ENCODE measurements at regions not wholly inside any gene's neighbourhood (a gene's known extent, or its start where the extent isn't known, plus 50 kb on each side); places are given as distances from the start of the nearest gene placed in this dataset.

DNA sequence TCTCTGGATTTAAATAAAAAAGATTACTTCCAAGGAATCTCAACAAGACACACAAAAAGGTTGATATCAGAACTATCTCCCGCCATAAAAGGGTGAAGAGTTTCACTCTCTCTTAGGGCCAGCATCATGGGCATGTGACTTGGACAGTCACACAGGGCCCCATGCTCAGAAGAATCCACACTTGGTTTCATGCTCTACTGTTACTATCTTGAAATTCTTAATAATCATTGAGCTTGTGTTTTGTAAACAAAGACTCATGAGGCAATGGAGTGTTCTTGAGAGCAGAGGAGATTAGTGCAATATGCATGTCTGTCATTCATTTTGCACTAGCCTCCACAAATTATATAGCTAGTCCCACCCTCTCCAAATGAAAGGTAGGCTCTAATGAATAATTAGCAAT lies 58.4 kb downstream of the HMHB1 start:
- no peak overlapping the region for H3K4me3 ChIP-seq (ENCODE audit: low read length in 2 of 2)
- H3K9ac ChIP-seq (ENCODE audit: low read depth in 1 of 2, low read length in 2 of 2), result no peak overlapping the region

DNA sequence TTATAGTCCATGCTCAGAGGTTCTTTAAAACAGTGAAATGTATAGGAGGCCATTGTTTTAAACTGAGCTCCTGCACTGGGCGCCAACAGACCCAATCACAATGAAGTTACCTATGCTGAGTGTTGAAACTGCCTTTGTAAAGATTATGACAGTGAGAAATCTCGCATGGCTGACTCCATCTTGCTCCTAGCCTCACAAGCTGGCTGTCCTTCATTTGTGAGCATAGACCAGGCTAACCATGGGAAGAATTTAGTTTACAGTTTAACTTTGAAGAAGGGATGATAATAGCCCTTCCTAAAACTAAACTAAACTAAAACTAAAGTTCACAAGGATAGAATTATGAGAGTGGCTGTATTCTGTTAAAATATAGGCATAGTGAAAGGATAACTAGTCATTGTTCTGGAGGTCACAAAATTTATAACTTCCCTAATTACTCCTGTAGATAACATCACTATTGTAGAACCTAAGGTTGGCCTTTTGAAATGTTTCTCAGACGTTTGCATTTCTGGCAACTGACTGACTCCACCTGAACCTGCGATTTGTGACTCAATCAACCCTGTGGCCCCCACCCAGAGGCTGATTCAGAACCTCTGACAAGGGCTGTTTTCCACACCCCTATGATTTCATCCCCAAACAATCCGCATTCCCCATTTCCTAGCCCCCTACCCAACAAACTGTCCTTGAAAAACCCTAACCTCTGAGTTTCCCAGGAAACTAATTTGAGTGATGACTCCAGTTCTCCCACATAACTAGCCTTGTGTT lies 59.1 kb downstream of the HMHB1 start:
- H3K4me1 ChIP-seq (ENCODE audit: control insufficient read depth in 2 of 2, insufficient read depth in 2 of 2, low read length in 2 of 2), result peaks cover 0 to 6% of the 10 kb centered on the region in 2 donors
- no peaks in the 10 kb centered on the region for H3K27me3 ChIP-seq (ENCODE audit: control insufficient read depth in 2 of 2, insufficient read depth in 2 of 2, low read length in 2 of 2)
- no peak overlapping the region for H3K27ac ChIP-seq (ENCODE audit: low read depth in 2 of 2, low read length in 2 of 2)
- H3K9ac ChIP-seq (ENCODE audit: low read depth in 1 of 2, low read length in 2 of 2), result no peak overlapping the region
- no peak overlapping the region for H3K4me3 ChIP-seq (ENCODE audit: low read length in 2 of 2)
- no peaks in the 10 kb centered on the region for H3K9me3 ChIP-seq (ENCODE audit: control insufficient read depth in 2 of 2, low read length in 2 of 2)
- no peaks in the 10 kb centered on the region for H3K36me3 ChIP-seq (ENCODE audit: control insufficient read depth in 2 of 2, insufficient read depth in 2 of 2, low read length in 2 of 2)

More for the DNA sequence above, 58.4 kb downstream of the HMHB1 start:
- Histone ChIP-seq H3K4me1 (ENCODE audit: control insufficient read depth in 2 of 2, insufficient read depth in 2 of 2, low read length in 2 of 2) (peaks cover 0 to 6% of the 10 kb centered on the region in 2 donors), H3K36me3 (ENCODE audit: control insufficient read depth in 2 of 2, insufficient read depth in 2 of 2, low read length in 2 of 2) (no peaks in the 10 kb centered on the region), H3K27me3 (ENCODE audit: control insufficient read depth in 2 of 2, insufficient read depth in 2 of 2, low read length in 2 of 2) (no peaks in the 10 kb centered on the region), H3K27ac (ENCODE audit: low read depth in 2 of 2, low read length in 2 of 2) (no peak overlapping the region), H3K9me3 (ENCODE audit: control insufficient read depth in 2 of 2, low read length in 2 of 2) (no peaks in the 10 kb centered on the region)

GRCh38 chr5:143871672-143872071 lies 59.7 kb downstream of the HMHB1 start:
- H3K9ac ChIP-seq (ENCODE audit: low read depth in 1 of 2, low read length in 2 of 2), result no peak overlapping the region
- no peaks in the 10 kb centered on the region for H3K9me3 ChIP-seq (ENCODE audit: control insufficient read depth in 2 of 2, low read length in 2 of 2)
- H3K4me1 ChIP-seq (ENCODE audit: control insufficient read depth in 2 of 2, insufficient read depth in 2 of 2, low read length in 2 of 2), result peaks cover 0 to 6% of the 10 kb centered on the region in 2 donors
- no peak overlapping the region for H3K4me3 ChIP-seq (ENCODE audit: low read length in 2 of 2)
- H3K27me3 ChIP-seq (ENCODE audit: control insufficient read depth in 2 of 2, insufficient read depth in 2 of 2, low read length in 2 of 2), result no peaks in the 10 kb centered on the region
- no peaks in the 10 kb centered on the region for H3K36me3 ChIP-seq (ENCODE audit: control insufficient read depth in 2 of 2, insufficient read depth in 2 of 2, low read length in 2 of 2)
- no peak overlapping the region for H3K27ac ChIP-seq (ENCODE audit: low read depth in 2 of 2, low read length in 2 of 2)

GRCh38 chr5:143874312-143874711 lies 62.4 kb downstream of the HMHB1 start:
- peaks cover 0 to 6% of the 10 kb centered on the region in 2 donors for H3K4me1 ChIP-seq (ENCODE audit: control insufficient read depth in 2 of 2, insufficient read depth in 2 of 2, low read length in 2 of 2)
- H3K9me3 ChIP-seq (ENCODE audit: control insufficient read depth in 2 of 2, low read length in 2 of 2), result no peaks in the 10 kb centered on the region
- H3K36me3 ChIP-seq (ENCODE audit: control insufficient read depth in 2 of 2, insufficient read depth in 2 of 2, low read length in 2 of 2), result no peaks in the 10 kb centered on the region
- no peak overlapping the region for H3K4me3 ChIP-seq (ENCODE audit: low read length in 2 of 2)
- H3K9ac ChIP-seq (ENCODE audit: low read depth in 1 of 2, low read length in 2 of 2), result no peak overlapping the region
- no peak overlapping the region for H3K27ac ChIP-seq (ENCODE audit: low read depth in 2 of 2, low read length in 2 of 2)
- no peaks in the 10 kb centered on the region for H3K27me3 ChIP-seq (ENCODE audit: control insufficient read depth in 2 of 2, insufficient read depth in 2 of 2, low read length in 2 of 2)

- no peaks in the 10 kb centered on the region for H3K9me3 ChIP-seq (ENCODE audit: control insufficient read depth in 2 of 2, low read length in 2 of 2)
- no peaks in the 10 kb centered on the region for H3K4me1 ChIP-seq (ENCODE audit: control insufficient read depth in 2 of 2, insufficient read depth in 2 of 2, low read length in 2 of 2)
- H3K9ac ChIP-seq (ENCODE audit: low read depth in 1 of 2, low read length in 2 of 2), result no peak overlapping the region
- H3K4me3 ChIP-seq (ENCODE audit: low read length in 2 of 2), result no peak overlapping the region
- no peaks in the 10 kb centered on the region for H3K27me3 ChIP-seq (ENCODE audit: control insufficient read depth in 2 of 2, insufficient read depth in 2 of 2, low read length in 2 of 2)
- H3K27ac ChIP-seq (ENCODE audit: low read depth in 2 of 2, low read length in 2 of 2), result no peak overlapping the region
- H3K36me3 ChIP-seq (ENCODE audit: control insufficient read depth in 2 of 2, insufficient read depth in 2 of 2, low read length in 2 of 2), result no peaks in the 10 kb centered on the region
These were observed 65.2 kb downstream of the HMHB1 start for GRCh38 chr5:143877196-143877595.

GRCh38 chr5:143878430-143878829 lies 66.5 kb downstream of the HMHB1 start:
- Histone ChIP-seq H3K4me3 (ENCODE audit: low read length in 2 of 2) (no peak overlapping the region), H3K36me3 (ENCODE audit: control insufficient read depth in 2 of 2, insufficient read depth in 2 of 2, low read length in 2 of 2) (no peaks in the 10 kb centered on the region), H3K9ac (ENCODE audit: low read depth in 1 of 2, low read length in 2 of 2) (no peak overlapping the region), H3K27ac (ENCODE audit: low read depth in 2 of 2, low read length in 2 of 2) (no peak overlapping the region), H3K4me1 (ENCODE audit: control insufficient read depth in 2 of 2, insufficient read depth in 2 of 2, low read length in 2 of 2) (no peaks in the 10 kb centered on the region), H3K27me3 (ENCODE audit: control insufficient read depth in 2 of 2, insufficient read depth in 2 of 2, low read length in 2 of 2) (no peaks in the 10 kb centered on the region), H3K9me3 (ENCODE audit: control insufficient read depth in 2 of 2, low read length in 2 of 2) (no peaks in the 10 kb centered on the region)

DNA sequence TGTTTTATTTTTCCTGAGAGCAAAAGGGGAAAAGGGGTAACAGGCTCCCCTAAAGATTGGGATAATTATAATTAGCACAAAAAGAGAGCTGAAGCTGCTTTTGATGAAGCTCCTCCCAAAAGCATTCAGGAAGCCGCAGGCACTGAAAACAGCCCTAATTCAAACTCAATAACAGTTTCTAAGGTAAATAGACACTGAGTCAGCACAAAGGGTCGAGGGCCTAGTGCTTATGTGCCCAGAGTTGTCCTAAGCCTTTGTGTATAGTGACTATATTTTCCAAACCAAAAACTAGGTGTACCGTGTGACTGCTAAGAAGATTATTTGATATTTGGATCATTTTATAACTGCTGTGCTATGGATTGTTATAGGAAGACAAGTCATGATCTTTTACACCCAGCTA lies 67.7 kb downstream of the HMHB1 start:
- H3K4me3 ChIP-seq (ENCODE audit: low read length in 2 of 2), result no peak overlapping the region
- no peaks in the 10 kb centered on the region for H3K4me1 ChIP-seq (ENCODE audit: control insufficient read depth in 2 of 2, insufficient read depth in 2 of 2, low read length in 2 of 2)
- no peak overlapping the region for H3K27ac ChIP-seq (ENCODE audit: low read depth in 2 of 2, low read length in 2 of 2)
- no peaks in the 10 kb centered on the region for H3K27me3 ChIP-seq (ENCODE audit: control insufficient read depth in 2 of 2, insufficient read depth in 2 of 2, low read length in 2 of 2)
- H3K36me3 ChIP-seq (ENCODE audit: control insufficient read depth in 2 of 2, insufficient read depth in 2 of 2, low read length in 2 of 2), result no peaks in the 10 kb centered on the region
- no peak overlapping the region for H3K9ac ChIP-seq (ENCODE audit: low read depth in 1 of 2, low read length in 2 of 2)
- H3K9me3 ChIP-seq (ENCODE audit: control insufficient read depth in 2 of 2, low read length in 2 of 2), result no peaks in the 10 kb centered on the region

GRCh38 chr5:143880178-143880577 lies 68.2 kb downstream of the HMHB1 start:
- no peaks in the 10 kb centered on the region for H3K36me3 ChIP-seq (ENCODE audit: control insufficient read depth in 2 of 2, insufficient read depth in 2 of 2, low read length in 2 of 2)
- no peak overlapping the region for H3K9ac ChIP-seq (ENCODE audit: low read depth in 1 of 2, low read length in 2 of 2)
- no peaks in the 10 kb centered on the region for H3K4me1 ChIP-seq (ENCODE audit: control insufficient read depth in 2 of 2, insufficient read depth in 2 of 2, low read length in 2 of 2)
- no peaks in the 10 kb centered on the region for H3K9me3 ChIP-seq (ENCODE audit: control insufficient read depth in 2 of 2, low read length in 2 of 2)
- no peak overlapping the region for H3K27ac ChIP-seq (ENCODE audit: low read depth in 2 of 2, low read length in 2 of 2)
- H3K4me3 ChIP-seq (ENCODE audit: low read length in 2 of 2), result no peak overlapping the region
- no peaks in the 10 kb centered on the region for H3K27me3 ChIP-seq (ENCODE audit: control insufficient read depth in 2 of 2, insufficient read depth in 2 of 2, low read length in 2 of 2)

DNA sequence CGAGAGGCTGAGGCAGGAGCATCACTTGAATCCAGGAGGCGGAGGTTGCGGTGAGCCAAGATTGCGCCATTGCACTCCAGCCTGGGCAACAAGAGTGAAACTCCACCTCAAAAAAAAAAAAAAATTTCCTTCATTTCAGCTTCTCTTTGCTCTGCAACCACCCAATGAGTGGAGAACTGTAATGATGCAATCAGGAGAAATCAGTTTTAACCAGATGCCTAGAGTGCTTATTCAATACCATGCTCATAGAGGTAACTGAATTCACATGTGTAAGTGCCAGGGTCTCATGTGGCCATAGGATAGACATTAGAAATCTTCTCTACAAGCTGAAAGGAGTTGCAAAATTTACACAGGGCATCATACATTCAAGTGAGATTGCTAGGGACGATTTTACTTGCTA lies 70.6 kb downstream of the HMHB1 start:
- no peak overlapping the region for H3K27ac ChIP-seq (ENCODE audit: low read depth in 2 of 2, low read length in 2 of 2)
- no peak overlapping the region for H3K9ac ChIP-seq (ENCODE audit: low read depth in 1 of 2, low read length in 2 of 2)
- no peaks in the 10 kb centered on the region for H3K27me3 ChIP-seq (ENCODE audit: control insufficient read depth in 2 of 2, insufficient read depth in 2 of 2, low read length in 2 of 2)
- H3K4me3 ChIP-seq (ENCODE audit: low read length in 2 of 2), result no peak overlapping the region
- H3K4me1 ChIP-seq (ENCODE audit: control insufficient read depth in 2 of 2, insufficient read depth in 2 of 2, low read length in 2 of 2), result no peaks in the 10 kb centered on the region
- no peaks in the 10 kb centered on the region for H3K9me3 ChIP-seq (ENCODE audit: control insufficient read depth in 2 of 2, low read length in 2 of 2)
- H3K36me3 ChIP-seq (ENCODE audit: control insufficient read depth in 2 of 2, insufficient read depth in 2 of 2, low read length in 2 of 2), result no peaks in the 10 kb centered on the region

- H3K4me3 ChIP-seq (ENCODE audit: low read length in 2 of 2), result no peak overlapping the region
- H3K36me3 ChIP-seq (ENCODE audit: control insufficient read depth in 2 of 2, insufficient read depth in 2 of 2, low read length in 2 of 2), result no peaks in the 10 kb centered on the region
- no peak overlapping the region for H3K27ac ChIP-seq (ENCODE audit: low read depth in 2 of 2, low read length in 2 of 2)
- H3K4me1 ChIP-seq (ENCODE audit: control insufficient read depth in 2 of 2, insufficient read depth in 2 of 2, low read length in 2 of 2), result no peaks in the 10 kb centered on the region
- no peak overlapping the region for H3K9ac ChIP-seq (ENCODE audit: low read depth in 1 of 2, low read length in 2 of 2)
- peaks cover 0 to 3% of the 10 kb centered on the region in 2 donors for H3K27me3 ChIP-seq (ENCODE audit: control insufficient read depth in 2 of 2, insufficient read depth in 2 of 2, low read length in 2 of 2)
- no peaks in the 10 kb centered on the region for H3K9me3 ChIP-seq (ENCODE audit: control insufficient read depth in 2 of 2, low read length in 2 of 2)
These were observed 74.1 kb downstream of the HMHB1 start for GRCh38 chr5:143886096-143886495.
